Tibial nerve (tissue), 3 donors: ENCODE measurements at regions not wholly inside any gene's neighbourhood (a gene's known extent, or its start where the extent isn't known, plus 50 kb on each side); places are given as distances from the start of the nearest gene placed in this dataset.
"Not testable (repeated sequence)": the region's sequence is repeated elsewhere in the genome, so short reads cannot be mapped to it uniquely, and the experiment has no call there.

Source experiments
- POLR2A ChIP-seq, 2 donors: fragments of 450-650 bp; IDR thresholded peaks; one replicate each; pipeline ENCODE4 v1.6.1; 2017; ENCODE audit warnings: antibody characterized with exemption in 2 of 2, mild to moderate bottlenecking in 2 of 2, moderate library complexity in 2 of 2
- TF ChIP-seq, protein P1 (sequence below), 5 experiments: fragments of 200-600 bp in 3 of 5; fragments of 450-650 bp in 2 of 5; sonication (generic) in 3 of 5; IDR thresholded peaks; one replicate each; pipeline ENCODE4 v1.5.1; 2016 to 2019; ENCODE audit warnings: antibody characterized with exemption in 5 of 5, mild to moderate bottlenecking in 3 of 5, moderate library complexity in 2 of 5

GRCh38 chr1:120509258-120509657 is 94.4 kb downstream of the NBPF8 start:
- TF ChIP-seq, protein P1, sequence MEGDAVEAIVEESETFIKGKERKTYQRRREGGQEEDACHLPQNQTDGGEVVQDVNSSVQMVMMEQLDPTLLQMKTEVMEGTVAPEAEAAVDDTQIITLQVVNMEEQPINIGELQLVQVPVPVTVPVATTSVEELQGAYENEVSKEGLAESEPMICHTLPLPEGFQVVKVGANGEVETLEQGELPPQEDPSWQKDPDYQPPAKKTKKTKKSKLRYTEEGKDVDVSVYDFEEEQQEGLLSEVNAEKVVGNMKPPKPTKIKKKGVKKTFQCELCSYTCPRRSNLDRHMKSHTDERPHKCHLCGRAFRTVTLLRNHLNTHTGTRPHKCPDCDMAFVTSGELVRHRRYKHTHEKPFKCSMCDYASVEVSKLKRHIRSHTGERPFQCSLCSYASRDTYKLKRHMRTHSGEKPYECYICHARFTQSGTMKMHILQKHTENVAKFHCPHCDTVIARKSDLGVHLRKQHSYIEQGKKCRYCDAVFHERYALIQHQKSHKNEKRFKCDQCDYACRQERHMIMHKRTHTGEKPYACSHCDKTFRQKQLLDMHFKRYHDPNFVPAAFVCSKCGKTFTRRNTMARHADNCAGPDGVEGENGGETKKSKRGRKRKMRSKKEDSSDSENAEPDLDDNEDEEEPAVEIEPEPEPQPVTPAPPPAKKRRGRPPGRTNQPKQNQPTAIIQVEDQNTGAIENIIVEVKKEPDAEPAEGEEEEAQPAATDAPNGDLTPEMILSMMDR (IDR thresholded peaks at IDR 0.05): not testable (repeated sequence)
- TF ChIP-seq POLR2A (IDR thresholded peaks at IDR 0.05): not testable (repeated sequence)
